GM23248 (cell line): ENCODE measurements at regions not wholly inside any gene's neighbourhood (a gene's known extent, or its start where the extent isn't known, plus 50 kb on each side); places are given as distances from the start of the nearest gene placed in this dataset.

Experiments used
- EZH2 ChIP-seq: fragments of 200-600 bp; sonication (generic); IDR thresholded peaks from 2 replicates; pipeline ENCODE4 v1.6.1; 2018; ENCODE audit warnings: antibody characterized with exemption, mild to moderate bottlenecking; ENCODE audit not compliant: insufficient read depth, poor library complexity, severe bottlenecking
- EZH2phosphoT487 ChIP-seq: fragments of 200-600 bp; sonication (generic); IDR thresholded peaks from 2 replicates; pipeline ENCODE4 v1.6.1; 2018; ENCODE audit warnings: antibody characterized with exemption, moderate library complexity, mild to moderate bottlenecking, low read depth; ENCODE audit not compliant: insufficient read depth

DNA sequence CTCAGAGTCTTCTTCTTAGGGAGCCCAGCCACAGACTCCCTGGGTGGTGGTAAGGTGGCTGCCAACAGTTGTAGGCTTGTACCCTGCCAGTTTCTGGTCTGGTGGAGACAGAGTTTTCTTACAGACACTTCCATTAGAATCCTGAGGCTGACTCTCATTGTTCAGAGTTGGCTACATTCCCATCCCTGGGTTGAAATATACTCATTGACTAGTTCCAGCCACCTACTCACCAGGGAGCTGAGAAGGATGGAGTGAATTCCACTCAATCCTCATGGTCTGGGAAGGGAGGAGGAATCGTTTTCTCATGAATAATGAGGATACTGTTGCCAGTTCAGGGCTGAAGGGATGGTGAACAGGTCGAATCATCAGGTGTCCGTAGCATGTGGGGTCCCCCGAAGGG lies 226.5 kb upstream of the PROK2 start:
- TF ChIP-seq EZH2 (no peak), EZH2phosphoT487 (no peak)
